GM19468 (cell line): ENCODE measurements at regions not wholly inside any gene's neighbourhood (a gene's known extent, or its start where the extent isn't known, plus 50 kb on each side); places are given as distances from the start of the nearest gene placed in this dataset.

Experiments
- ATAC-seq: cut with Tn5 transposase; IDR thresholded peaks from one replicate; pipeline ENCODE4 v1.9.1; 2021; ENCODE audit warnings: mild to moderate bottlenecking, moderate library complexity, moderate number of reproducible peaks; ENCODE audit not compliant: unreplicated experiment; ENCODE audit errors: extremely low read depth

DNA sequence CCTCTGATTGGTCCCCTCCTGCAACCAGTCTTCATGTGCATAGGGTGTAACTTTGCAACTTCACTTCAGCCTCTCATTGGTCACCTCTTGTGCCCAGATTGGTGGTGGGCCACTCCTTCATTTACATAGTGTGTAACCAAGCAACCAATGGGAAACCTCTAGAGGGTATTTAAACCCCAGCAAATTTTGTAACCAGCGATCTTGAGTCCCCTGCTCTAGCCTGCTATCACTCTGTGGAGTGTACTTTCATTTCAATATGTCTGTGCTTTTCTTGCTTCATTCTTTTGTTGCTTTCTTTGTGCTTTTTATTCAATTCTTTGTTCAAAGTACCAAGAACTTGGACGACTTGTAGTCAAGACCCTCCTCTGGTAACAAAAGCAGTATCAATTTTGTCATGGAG lies 1336.9 kb upstream of the SPRY2 start:
- ATAC-seq = no peak

GRCh38 chr13:81676008-81676407 lies 1335.1 kb upstream of the SPRY2 start:
- no peak for ATAC-seq

- no peak for ATAC-seq
These were observed 1330.1 kb upstream of the SPRY2 start for GRCh38 chr13:81671064-81671463.

DNA sequence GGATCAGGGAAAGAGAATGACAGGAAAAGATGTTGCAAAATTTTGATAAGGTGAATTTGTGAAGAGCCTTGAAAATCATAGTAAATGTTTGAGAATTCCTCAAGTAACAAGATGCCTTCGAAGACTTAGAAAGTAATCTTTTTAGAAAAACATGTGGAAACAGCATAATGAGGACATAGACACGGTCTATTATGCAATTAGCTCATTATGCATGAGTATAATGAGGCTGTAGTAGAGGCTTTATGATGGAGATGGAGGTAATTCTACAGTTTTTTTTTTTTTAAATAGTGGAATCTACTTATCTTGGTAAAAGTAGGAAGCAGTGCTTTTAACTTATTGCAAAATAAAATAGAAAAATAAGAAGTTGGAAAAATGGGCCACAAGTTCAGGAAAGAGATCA lies 1329.1 kb upstream of the SPRY2 start:
- no peak for ATAC-seq

DNA sequence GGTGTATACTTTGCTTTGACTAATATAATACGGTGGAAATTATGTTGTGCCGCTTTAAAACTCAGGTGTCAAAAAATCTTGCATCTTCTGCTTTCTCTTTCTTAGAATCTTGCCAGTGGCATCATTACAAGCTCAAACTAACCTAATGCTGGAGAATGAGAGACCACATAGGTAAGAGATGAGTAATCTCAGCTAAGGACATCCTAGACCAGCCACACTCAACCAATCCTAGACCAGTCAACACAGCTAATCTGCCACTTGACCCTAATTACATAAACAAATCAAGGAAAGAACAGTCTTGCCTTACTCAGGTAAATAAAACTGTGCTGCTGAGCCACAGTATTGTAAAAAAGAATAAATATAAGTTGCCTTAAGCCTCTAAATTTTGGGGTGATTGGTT lies 1323.9 kb upstream of the SPRY2 start:
- no peak for ATAC-seq

- no peak for ATAC-seq
These were observed 1319.1 kb upstream of the SPRY2 start for GRCh38 chr13:81659984-81660383.

GRCh38 chr13:81658598-81659370 lies 1317.9 kb upstream of the SPRY2 start:
- no peak for ATAC-seq

DNA sequence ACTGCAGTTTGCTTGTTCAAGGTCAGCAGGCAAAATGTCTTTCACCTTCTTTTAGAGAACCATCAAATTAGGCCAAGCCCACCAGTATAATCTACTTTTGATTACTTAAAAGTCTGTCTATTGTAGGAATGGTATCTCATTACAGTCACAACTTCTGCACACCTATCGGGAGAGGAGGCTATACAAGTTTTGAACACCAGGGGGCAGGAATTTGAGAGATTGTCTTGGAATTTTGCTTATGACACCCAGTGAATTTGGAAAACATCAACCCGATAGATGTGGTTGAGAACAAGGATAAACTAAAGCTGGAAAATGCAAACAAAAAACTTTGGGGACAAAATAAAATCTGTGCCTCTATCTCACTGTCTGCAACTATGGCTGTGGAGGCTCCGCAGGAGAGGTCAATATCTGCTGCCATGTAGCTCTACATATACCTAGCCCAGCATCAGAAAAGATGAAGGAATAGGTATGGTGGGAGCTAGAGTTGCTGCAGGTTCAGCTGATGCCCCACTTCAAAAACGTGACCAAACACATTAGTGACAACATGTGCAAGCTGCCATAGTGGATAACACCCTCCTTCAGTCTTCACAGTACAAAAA lies 1299.2 kb upstream of the SPRY2 start:
- ATAC-seq = no peak

DNA sequence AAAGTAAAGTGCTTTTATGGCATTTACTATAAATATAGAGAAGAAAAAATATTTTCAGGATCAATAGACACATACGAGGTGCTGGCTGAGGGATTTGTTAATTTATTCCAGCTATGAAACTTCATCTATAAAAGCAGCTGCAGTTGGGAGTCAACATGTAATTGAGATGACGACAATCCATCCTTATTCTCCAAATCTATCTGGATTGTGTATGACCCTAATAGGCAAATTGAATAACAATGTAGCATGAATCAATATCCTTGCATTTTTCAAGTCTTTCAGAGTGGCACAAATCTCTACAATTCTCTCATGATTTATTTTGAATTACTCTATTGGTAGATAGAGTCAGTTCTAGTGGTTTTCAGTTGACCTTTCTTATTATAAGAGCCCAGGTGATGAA lies 1296.5 kb upstream of the SPRY2 start:
- ATAC-seq = no peak

DNA sequence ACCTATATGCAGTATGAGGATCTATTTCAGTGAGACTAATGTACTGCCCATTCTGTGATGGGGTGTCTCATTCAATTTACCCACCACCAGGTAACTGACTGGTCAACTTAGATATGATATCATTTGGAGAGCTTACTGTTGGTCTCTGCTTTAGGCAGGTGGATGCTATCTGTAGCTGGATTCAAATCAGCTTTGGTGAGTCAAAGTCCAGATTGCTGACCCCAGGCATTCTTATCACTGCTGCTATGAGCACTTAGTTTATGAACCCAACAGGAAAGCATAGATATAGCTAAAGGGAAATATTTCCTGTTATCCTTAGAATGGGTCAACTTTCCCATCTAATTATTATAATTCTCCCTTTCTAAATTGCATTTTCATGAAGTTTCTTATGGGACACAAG lies 1295.2 kb upstream of the SPRY2 start:
- ATAC-seq = no peak

GRCh38 chr13:81615031-81615430 lies 1274.1 kb upstream of the SPRY2 start:
- ATAC-seq = no peak

DNA sequence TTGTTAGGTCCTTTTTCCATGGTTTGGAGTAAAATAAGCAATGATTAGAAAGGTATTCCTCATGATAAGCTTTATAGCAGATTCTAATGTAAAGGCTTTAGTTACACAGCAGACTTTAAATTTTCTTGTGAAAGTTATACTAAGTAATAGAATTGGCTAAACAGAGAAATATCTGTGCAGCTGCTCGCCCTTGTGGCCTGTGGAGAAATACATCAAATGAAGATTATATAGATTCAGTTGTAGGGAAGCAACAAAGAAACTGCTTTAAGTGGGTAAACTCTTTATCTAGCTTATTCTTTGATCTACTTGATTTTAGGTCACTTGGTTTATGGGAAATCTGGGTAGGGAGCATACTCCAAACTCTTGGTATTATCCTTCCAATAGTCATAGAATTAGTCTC lies 1269.7 kb upstream of the SPRY2 start:
- ATAC-seq = no peak

GRCh38 chr13:81609335-81609734 lies 1268.4 kb upstream of the SPRY2 start:
- ATAC-seq = no peak

DNA sequence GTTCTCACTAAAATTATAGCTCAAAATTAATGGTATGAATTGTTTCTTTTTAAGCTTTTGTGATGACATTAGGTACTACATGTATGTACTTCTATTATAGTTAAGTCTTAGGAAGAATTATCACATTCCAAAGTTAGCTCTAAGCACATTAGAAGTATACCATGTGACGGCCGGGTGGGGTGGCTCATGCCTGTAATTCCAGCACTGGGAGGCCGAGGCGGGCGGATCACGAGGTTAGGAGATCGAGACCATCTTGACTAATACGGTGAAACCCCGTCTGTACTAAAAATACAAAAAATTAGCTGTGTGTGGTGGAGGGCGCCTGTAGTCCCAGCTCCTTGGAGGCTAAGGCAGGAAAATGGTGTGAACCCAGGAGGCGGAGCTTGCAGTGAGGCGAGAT lies 1265.1 kb upstream of the SPRY2 start:
- ATAC-seq = no peak

- no peak for ATAC-seq
These were observed 1261.3 kb upstream of the SPRY2 start for GRCh38 chr13:81602241-81602640.

- ATAC-seq = no peak
These were observed 1256.2 kb upstream of the SPRY2 start for GRCh38 chr13:81597101-81597500.

GRCh38 chr13:81596224-81596753 lies 1255.4 kb upstream of the SPRY2 start:
- ATAC-seq = no peak

DNA sequence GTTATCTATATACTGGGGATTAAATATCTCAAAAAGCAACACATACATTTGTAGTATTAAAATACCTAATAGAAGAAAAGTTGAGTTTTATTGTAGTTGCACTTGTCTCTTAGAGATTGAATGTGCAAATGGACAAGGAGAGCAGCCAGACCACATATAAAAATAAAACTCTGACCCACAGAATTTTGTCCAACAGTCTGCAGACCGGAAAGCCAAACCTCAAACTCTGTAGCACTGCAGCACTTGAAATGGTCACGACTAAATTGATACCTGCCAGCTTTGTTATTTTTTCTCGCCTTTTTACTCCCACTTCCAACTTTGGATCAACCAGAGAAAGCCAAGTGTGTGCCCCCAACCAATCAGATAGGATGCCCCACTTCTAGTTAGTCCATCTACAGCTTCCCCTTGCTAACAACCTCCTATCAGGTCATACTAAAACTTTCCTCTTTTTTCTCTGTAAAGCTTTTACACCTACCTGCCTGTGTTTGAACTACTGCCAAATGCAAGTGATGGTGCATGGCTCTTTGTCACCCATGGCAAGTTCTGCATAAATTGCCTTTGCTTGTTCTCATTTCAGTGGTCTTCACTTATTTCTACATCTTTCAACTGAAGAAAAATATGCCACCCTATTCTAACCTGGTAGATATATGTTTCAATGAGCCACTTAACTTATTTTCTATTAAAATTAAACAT lies 1250.7 kb upstream of the SPRY2 start:
- ATAC-seq = no peak

GRCh38 chr13:81582381-81582780 lies 1241.5 kb upstream of the SPRY2 start:
- no peak for ATAC-seq

GRCh38 chr13:81577601-81578195 lies 1236.8 kb upstream of the SPRY2 start:
- ATAC-seq = no peak

DNA sequence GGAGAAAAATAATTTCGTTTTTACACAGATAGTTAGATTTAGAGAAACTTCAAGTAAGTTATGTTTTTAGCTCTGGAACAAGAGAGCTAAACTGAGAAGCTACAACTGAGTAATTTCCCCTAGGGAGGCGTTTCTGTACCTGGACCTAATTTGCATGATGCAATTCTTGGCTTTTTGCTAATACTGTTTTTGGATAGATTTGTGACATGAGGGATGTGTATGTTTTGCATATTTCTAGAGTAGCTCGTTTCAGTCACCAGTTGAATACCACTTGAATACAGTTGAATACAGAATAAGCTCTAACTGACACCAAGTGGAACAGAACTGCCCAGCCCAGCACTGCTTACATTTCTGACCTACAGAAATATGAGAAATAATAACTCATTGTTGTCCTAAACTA lies 1227.9 kb upstream of the SPRY2 start:
- no peak for ATAC-seq
